Stomach (tissue), 8 donors: ENCODE measurements at regions not wholly inside any gene's neighbourhood (a gene's known extent, or its start where the extent isn't known, plus 50 kb on each side); places are given as distances from the start of the nearest gene placed in this dataset.

Experiments used
- DNase-seq, 2 donors: peaks; one replicate each; pipeline versions ENCODE4 v3.0.0 to v3.0.0-alpha.2; 2013 to 2019
- H3K27ac ChIP-seq, 5 donors: fragments of 200-600 bp in 4 of 5; sonication (generic) in 4 of 5; one replicate each; pipeline ENCODE4 v1.5.1; 2013 to 2019; ENCODE audit warnings: mild to moderate bottlenecking in 1 of 5, moderate library complexity in 1 of 5
- H3K27me3 ChIP-seq, 3 donors: fragments of 200-600 bp; sonication (generic); one replicate each; pipeline ENCODE4 v1.5.1; 2017 to 2019; ENCODE audit warnings: mixed run types in 1 of 3
- H3K36me3 ChIP-seq, 4 donors: fragments of 200-600 bp; sonication (generic); 1 replicate in 3 of 4; 2 replicates in 1 of 4; pipeline ENCODE4 v1.5.1; 2016 to 2019
- H3K4me1 ChIP-seq, 4 donors: fragments of 200-600 bp; sonication (generic); one replicate each; pipeline ENCODE4 v1.5.1; 2016 to 2019
- H3K4me3 ChIP-seq, 4 donors: fragments of 200-600 bp; sonication (generic) in 3 of 4; one replicate each; pipeline ENCODE4 v1.5.1; 2016 to 2019; ENCODE audit warnings: mild to moderate bottlenecking in 1 of 4
- H3K9me3 ChIP-seq, 4 donors: fragments of 200-600 bp; sonication (generic); one replicate each; pipeline ENCODE4 v1.5.1; 2016 to 2019
- CTCF ChIP-seq, 7 experiments: fragments of 450-650 bp in 4 of 7; fragments of 200-600 bp in 3 of 7; sonication (generic) in 3 of 7; IDR thresholded peaks; one replicate each; pipeline ENCODE4 v1.5.1; 2016 to 2019; ENCODE audit warnings: antibody characterized with exemption in 7 of 7, control low read depth in 2 of 7, mild to moderate bottlenecking in 1 of 7
- EP300 ChIP-seq: sonication (generic); formaldehyde crosslinking; IDR thresholded peaks from one replicate; pipeline ENCODE4 v1.6.1; 2017; ENCODE audit warnings: antibody characterized with exemption
- POLR2A ChIP-seq, 4 donors: fragments of 450-650 bp; IDR thresholded peaks; one replicate each; pipeline ENCODE4 v1.6.1; 2016; ENCODE audit warnings: antibody characterized with exemption in 4 of 4, control low read depth in 2 of 4, mild to moderate bottlenecking in 1 of 4, moderate library complexity in 1 of 4
- POLR2AphosphoS5 ChIP-seq, 3 donors: sonication (generic); formaldehyde crosslinking; IDR thresholded peaks; one replicate each; pipeline ENCODE4 v1.6.1; 2016; ENCODE audit warnings: antibody characterized with exemption in 3 of 3
- WGBS, 5 donors: extraction: QIAGEN DNeasy Blood & Tissue Kit in 3 of 5; methylation state at CpG; one replicate each; pipeline versions ENCODE4 v1.1.5 to v1.1.7; 2013 to 2018; 5-methylcytosine and 5-hydroxymethylcytosine counted together
- intact Hi-C: fragments of 100-400 bp; cut with DNase I; formaldehyde crosslinking; loops from one replicate; pipeline ENCODE4 v1.15.1; 2023; ENCODE audit warnings: low total_unique reads
- donor health status: healthy with polysubstance abuse.
- donor health status: Bipolar disorder and iron deficiency.
- donor health status: healthy.

GRCh38 chr16:87040169-87041117 lies 276.7 kb downstream of the C16orf95 start:
- no peaks in the 10 kb centered on the region for H3K36me3 ChIP-seq
- H3K4me3 ChIP-seq, result no peak overlapping the region
- H3K27me3 ChIP-seq, result peaks cover 0 to 80% (median 17%) of the 10 kb centered on the region in 3 donors
- intact Hi-C loops, result no loop called here
- H3K4me1 ChIP-seq, result peaks cover 0 to 18% (median 8%) of the 10 kb centered on the region in 4 donors
- TF ChIP-seq POLR2AphosphoS5 (IDR thresholded peaks at IDR 0.05), result no peak
- no peak overlapping the region for H3K27ac ChIP-seq
- DNase-seq, result no peak
- H3K9me3 ChIP-seq, result no peaks in the 10 kb centered on the region
- WGBS, 5 donors, result 80 to 90% (median 81%) methylated on average over 12 to 15 of the region's 15 CpGs

GRCh38 chr16:87041286-87041685 lies 275.9 kb downstream of the C16orf95 start:
- Histone ChIP-seq H3K4me1 (peaks cover 0 to 18% (median 8%) of the 10 kb centered on the region in 4 donors), H3K36me3 (no peaks in the 10 kb centered on the region), H3K4me3 (no peak overlapping the region), H3K9me3 (no peaks in the 10 kb centered on the region), H3K27ac (no peak overlapping the region), H3K27me3 (peaks cover 0 to 88% (median 20%) of the 10 kb centered on the region in 3 donors)
- intact Hi-C loops, result no loop called here
- TF ChIP-seq POLR2A (IDR thresholded peaks at IDR 0.05) (no peak), EP300 (no peak), CTCF (IDR thresholded peaks at IDR 0.05) (no peak), POLR2AphosphoS5 (IDR thresholded peaks at IDR 0.05) (no peak)
- no peak for DNase-seq
- 69 to 76% (median 71%) methylated on average over 15 to 16 of the region's 16 CpGs for WGBS, 5 donors

- Histone ChIP-seq H3K36me3 (no peaks in the 10 kb centered on the region), H3K9me3 (no peaks in the 10 kb centered on the region), H3K4me3 (no peak overlapping the region), H3K4me1 (peaks cover 0 to 21% (median 8%) of the 10 kb centered on the region in 4 donors), H3K27me3 (peaks cover 0 to 95% (median 24%) of the 10 kb centered on the region in 3 donors), H3K27ac (no peak overlapping the region)
- WGBS, 5 donors, result 57 to 68% (median 62%) methylated on average over 18 to 20 of the region's 20 CpGs
- TF ChIP-seq POLR2AphosphoS5 (IDR thresholded peaks at IDR 0.05) (no peak), EP300 (no peak), POLR2A (IDR thresholded peaks at IDR 0.05) (no peak), CTCF (IDR thresholded peaks at IDR 0.05) (no peak)
- intact Hi-C loops, result no loop called here
- no peak for DNase-seq
These were observed 274.5 kb downstream of the C16orf95 start for GRCh38 chr16:87042551-87043230.

- intact Hi-C loops, result no loop called here
- H3K4me1 ChIP-seq, result peaks cover 0 to 21% (median 8%) of the 10 kb centered on the region in 4 donors
- H3K4me3 ChIP-seq, result no peak overlapping the region
- no peaks in the 10 kb centered on the region for H3K36me3 ChIP-seq
- H3K27me3 ChIP-seq, result peaks cover 0 to 95% (median 24%) of the 10 kb centered on the region in 3 donors
- 14 to 26% (median 20%) methylated on average over 20 of the region's 20 CpGs for WGBS, 5 donors
- peak in 1 of 2 donors; percentile 65 for DNase-seq
- H3K27ac ChIP-seq, result no peak overlapping the region
- TF ChIP-seq CTCF (IDR thresholded peaks at IDR 0.05), result no peak
- no peak for TF ChIP-seq POLR2AphosphoS5 (IDR thresholded peaks at IDR 0.05)
- no peak for TF ChIP-seq EP300
- TF ChIP-seq POLR2A (IDR thresholded peaks at IDR 0.05), result no peak
- no peaks in the 10 kb centered on the region for H3K9me3 ChIP-seq
These were observed 273.8 kb downstream of the C16orf95 start for GRCh38 chr16:87043231-87044031.
